SKM-1 treated with dmso at 0.1 percent for 144 hours (cell line): ENCODE measurements at regions not wholly inside any gene's neighbourhood (a gene's known extent, or its start where the extent isn't known, plus 50 kb on each side); places are given as distances from the start of the nearest gene placed in this dataset.
"Not testable (repeated sequence)": the region's sequence is repeated elsewhere in the genome, so short reads cannot be mapped to it uniquely, and the experiment has no call there.

ENCODE experiments used
- DNase-seq: peaks from one replicate; lab custom pipeline; 2025; ENCODE audit not compliant: unreplicated experiment; lab: John Stamatoyannopoulos, UW

- DNase-seq: no peak
Observed at GRCh38 chr7:138308136-138308535, 151.9 kb upstream of the TRIM24 start.

DNA sequence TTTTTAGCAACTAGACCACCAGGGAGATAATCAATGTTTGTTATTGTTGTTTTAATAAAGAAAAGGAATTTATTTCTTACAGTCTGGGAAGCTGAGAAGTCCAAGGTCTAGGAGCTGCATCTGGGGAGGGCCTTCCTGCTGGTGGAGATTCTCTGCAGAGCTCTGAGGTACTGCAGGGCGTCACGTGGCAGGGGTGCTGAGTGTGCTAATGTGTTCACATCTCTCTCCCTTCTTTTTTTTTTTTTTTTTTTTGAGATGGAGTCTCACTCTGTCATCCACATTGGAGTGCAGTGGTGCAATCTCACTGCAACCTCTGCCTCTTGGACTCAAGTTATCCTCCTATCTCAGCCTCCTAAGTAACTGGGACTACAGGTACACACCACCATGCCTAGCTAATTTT, 150.9 kb upstream of the TRIM24 start:
- no peak for DNase-seq

DNA sequence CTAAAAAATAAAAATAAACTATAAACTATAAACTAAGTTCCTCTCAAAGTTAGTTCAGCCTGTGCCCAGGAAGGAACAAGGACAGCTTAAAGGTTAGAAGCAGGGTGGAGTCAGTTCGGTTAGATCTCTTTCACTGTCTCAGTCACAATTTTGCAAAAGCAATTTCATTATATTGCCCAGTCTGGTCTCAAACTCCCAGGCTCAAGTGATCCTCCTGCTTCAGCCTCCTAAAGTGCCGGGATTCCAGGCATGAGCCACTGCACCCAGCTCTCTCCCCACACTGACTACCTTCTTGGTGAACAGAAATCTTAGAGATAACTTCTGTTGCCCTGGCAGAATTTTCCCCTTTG, 146.3 kb upstream of the TRIM24 start:
- DNase-seq: no peak

- no peak for DNase-seq
Observed at GRCh38 chr7:138316421-138317043, 143.5 kb upstream of the TRIM24 start.

DNA sequence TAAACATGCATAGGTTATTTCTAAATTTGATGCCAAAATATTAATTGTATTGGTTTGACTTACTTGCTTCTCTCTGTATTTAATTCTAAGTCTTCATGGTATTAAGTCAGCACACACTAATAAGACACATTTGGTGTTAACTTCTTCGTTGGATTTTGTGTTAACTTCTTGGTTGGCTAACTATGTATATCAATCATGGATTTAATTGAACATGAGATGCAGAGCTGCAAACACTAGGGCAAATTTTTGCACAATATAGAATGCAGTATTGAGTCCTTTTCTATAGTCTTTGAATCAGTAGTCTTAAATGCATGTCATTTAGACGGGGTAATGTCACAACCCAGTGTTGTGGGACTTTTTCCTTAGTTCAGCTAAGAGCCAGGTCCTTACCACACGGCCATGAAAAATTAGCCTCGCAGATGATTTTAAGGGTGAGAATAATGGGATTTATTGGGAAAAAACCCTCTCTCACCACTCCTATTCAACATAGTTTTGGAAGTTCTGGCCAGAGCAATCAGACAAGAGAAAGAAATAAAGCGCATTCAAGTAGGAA, 142.9 kb upstream of the TRIM24 start:
- no peak for DNase-seq

DNA sequence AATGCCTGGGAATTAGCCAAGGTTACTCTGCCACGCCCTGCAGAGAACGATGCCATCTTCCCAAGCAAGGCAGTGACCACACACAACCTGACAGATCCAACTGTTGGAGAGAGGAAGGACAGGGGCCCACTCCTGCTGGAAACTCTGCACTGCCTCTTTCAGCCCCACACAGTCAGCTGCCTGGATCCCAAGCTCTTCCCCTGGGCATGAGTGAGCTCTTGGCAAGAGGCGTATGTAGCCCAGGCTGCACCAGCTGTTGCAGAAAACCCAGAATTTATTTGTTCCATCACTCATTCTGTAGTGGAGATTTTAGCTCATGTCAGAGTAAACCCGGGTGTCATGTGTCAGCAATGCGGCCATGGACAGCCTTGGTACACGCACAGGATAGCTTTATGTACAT, 135.1 kb upstream of the TRIM24 start:
- no peak for DNase-seq

- no peak for DNase-seq
Observed at GRCh38 chr7:138325434-138325833, 134.6 kb upstream of the TRIM24 start.

GRCh38 chr7:138328215-138328614, 131.8 kb upstream of the TRIM24 start:
- DNase-seq: no peak

DNA sequence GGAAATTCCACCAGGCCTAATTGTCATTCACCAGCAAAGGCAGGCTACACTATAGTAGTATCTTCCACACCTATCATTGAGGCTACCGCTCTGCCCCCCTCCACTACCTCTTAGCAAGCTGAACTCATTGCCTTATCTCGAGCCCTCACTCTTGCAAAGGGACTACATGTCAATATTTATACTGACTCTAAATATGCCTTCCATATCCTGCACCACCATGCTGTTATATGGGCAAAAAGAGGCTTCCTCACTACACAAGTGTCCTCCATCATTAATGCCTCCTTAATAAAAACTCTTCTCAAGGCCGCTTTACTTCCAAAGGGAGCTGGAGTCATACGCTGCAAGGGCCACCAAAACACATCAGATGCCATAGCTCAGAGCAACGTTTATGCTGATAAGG, 127.2 kb upstream of the TRIM24 start:
- DNase-seq: not testable (repeated sequence)

GRCh38 chr7:138338361-138338760, 121.7 kb upstream of the TRIM24 start:
- no peak for DNase-seq

DNA sequence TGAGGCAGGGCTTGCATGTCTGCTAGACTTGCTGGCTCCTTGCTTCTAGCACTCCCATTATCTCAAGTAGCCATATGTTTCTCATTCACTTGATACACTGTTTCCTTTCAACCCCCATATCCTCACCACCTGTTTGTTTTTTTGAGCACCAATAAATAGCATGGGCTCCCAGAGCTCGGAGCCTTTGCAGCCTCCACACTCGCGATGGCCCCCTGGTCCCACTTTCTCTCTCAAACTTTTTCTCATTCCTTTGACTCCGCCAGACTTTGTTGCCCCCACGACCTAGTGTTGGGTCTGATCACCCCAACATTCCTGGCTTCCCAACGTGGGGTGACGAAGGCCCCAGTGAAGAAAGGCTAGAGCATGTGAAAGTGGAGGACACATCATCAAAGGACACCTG, 120.8 kb upstream of the TRIM24 start:
- DNase-seq: not testable (repeated sequence)

- DNase-seq: no peak
Observed at GRCh38 chr7:138342990-138343389, 117.1 kb upstream of the TRIM24 start.

- no peak for DNase-seq
Observed at GRCh38 chr7:138345567-138345966, 114.5 kb upstream of the TRIM24 start.

DNA sequence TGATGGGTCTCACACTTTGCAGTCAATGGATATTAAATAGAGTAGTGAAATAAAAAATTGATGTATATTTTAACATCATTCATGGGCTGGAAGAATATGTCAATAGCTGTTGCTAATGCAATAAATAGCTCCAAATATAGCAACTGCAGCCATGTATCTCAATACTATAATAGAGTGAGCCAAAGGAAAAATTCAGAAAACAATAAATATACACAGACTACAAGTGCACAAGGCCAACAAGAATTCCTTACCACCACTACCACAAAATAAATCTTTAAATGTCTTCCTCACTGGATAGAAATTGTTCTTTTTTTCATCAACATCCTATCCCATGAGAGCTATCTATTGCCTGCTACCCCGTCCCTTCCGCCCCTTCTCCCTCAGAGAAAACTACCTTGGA, 113.1 kb upstream of the TRIM24 start:
- DNase-seq: no peak

DNA sequence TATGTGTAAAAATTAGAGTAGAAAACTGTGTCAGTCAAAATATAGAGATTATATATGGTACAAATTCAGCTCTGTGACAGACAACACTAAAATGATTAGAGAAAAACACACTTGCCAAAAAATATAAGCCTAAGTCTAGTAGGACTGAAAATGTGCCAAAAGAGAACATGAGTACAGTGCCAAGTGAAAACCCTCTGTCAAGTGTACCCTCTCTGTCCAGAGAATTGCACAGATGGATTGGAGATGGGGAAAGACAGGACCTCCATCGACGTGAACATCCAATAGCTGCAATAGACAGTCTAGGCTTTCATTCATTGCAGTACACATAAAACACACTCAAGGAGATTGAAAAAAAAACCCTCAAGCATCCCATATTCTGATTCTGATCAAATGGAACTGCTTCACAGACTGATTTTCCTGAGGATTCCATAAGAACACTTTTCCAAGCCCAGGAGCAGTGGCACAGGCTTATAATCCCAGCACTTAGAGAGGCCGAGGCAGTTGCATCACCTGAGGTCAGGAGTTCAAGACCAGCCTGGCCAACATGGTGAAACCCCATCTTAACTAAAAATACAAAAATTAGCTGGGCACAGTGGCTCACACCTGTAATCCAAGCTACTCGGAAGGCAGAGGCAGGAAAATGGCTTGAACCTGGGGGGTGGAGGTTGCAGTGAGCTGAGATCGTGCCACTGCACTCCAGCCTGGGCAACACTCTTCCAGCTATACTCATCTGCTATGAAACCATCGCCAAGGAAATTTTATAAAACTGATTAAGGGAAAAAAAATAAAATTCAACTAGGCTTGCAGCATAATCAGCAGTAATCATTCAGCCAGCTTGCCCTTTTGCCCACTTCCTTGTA, 110.0 kb upstream of the TRIM24 start:
- no peak for DNase-seq

GRCh38 chr7:138350701-138351357, 109.2 kb upstream of the TRIM24 start:
- DNase-seq: no peak

GRCh38 chr7:138352570-138353461, 107.2 kb upstream of the TRIM24 start:
- DNase-seq: no peak

- DNase-seq: no peak
Observed at GRCh38 chr7:138354066-138354465, 106.0 kb upstream of the TRIM24 start.

DNA sequence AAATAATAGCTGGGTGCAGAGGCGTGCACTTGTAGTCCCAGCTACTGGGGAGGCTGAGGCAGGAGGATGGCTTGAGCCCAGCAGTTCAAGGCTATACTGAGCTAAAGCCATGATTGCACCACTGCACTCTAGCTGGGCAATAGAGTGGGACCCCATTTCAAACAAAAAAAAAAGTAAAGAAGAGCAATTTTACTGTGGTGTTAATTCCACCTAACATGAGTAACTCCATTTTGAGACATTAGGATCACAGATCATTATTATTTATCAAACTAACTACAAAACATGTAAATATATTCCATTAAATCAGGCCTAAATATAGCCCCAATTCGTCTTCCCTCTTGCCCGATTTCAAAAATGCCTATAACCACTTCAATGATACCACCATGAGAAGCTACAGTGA, 104.8 kb upstream of the TRIM24 start:
- no peak for DNase-seq

DNA sequence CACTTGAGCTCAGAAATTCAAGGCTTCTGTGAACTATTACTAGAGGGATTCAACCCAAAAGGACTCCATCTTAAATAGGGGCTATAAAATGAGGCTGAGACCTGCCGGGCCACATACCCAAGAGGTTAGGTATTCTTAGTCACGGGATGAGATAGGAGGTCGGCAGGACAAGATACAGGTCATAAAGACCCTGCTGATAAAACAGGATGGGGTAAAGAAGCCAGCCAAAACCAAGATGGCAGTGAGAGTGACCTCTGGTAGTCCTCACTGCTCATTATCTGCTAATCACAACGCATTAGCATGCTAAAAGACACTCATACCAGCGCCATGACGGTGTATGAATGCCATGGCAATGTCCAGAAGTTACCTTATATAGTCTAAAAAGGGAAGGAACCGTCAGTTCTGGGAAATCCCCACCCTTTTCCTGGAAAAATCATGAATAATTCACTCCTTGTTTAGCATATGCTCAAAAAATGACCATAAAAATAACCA, 101.2 kb upstream of the TRIM24 start:
- no peak for DNase-seq
